C4-2B (cell line): ENCODE measurements at regions not wholly inside any gene's neighbourhood (a gene's known extent, or its start where the extent isn't known, plus 50 kb on each side); places are given as distances from the start of the nearest gene placed in this dataset.
"Not testable (repeated sequence)": the region's sequence is repeated elsewhere in the genome, so short reads cannot be mapped to it uniquely, and the experiment has no call there.

Experiments
- H3K27ac ChIP-seq: fragments of 450-650 bp; 2 replicates; pipeline ENCODE4 v1.5.1; 2017
- ZFX ChIP-seq: fragments of 450-650 bp; IDR thresholded peaks from 2 replicates; pipeline ENCODE4 v1.6.1; 2017
- TF ChIP-seq, protein P1 (sequence below): fragments of 450-650 bp; conservative IDR thresholded peaks from 2 replicates; pipeline ENCODE4 v1.5.1; 2017; ENCODE audit warnings: mild to moderate bottlenecking

DNA sequence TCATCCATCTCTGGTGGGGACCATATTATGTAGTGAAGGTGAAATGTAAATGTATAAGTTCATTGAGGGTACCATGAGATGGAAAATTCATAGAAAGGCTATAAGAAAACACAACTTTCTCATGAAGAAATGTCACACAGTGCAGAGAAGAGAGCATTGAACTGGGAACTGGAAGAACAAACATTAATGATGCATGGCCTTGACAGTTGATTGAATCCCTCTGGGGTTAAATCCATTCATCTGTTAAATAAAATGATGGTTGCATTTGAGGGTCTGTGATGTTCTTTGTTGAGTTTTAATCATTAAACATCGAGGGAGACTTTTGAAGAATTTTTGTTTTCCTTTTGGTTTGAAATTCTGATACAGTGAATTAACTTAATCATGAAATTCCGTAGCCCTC lies 1401.4 kb downstream of the FAM181B start:
- TF ChIP-seq, protein P1, sequence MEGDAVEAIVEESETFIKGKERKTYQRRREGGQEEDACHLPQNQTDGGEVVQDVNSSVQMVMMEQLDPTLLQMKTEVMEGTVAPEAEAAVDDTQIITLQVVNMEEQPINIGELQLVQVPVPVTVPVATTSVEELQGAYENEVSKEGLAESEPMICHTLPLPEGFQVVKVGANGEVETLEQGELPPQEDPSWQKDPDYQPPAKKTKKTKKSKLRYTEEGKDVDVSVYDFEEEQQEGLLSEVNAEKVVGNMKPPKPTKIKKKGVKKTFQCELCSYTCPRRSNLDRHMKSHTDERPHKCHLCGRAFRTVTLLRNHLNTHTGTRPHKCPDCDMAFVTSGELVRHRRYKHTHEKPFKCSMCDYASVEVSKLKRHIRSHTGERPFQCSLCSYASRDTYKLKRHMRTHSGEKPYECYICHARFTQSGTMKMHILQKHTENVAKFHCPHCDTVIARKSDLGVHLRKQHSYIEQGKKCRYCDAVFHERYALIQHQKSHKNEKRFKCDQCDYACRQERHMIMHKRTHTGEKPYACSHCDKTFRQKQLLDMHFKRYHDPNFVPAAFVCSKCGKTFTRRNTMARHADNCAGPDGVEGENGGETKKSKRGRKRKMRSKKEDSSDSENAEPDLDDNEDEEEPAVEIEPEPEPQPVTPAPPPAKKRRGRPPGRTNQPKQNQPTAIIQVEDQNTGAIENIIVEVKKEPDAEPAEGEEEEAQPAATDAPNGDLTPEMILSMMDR, result no peak
- TF ChIP-seq ZFX, result no peak

DNA sequence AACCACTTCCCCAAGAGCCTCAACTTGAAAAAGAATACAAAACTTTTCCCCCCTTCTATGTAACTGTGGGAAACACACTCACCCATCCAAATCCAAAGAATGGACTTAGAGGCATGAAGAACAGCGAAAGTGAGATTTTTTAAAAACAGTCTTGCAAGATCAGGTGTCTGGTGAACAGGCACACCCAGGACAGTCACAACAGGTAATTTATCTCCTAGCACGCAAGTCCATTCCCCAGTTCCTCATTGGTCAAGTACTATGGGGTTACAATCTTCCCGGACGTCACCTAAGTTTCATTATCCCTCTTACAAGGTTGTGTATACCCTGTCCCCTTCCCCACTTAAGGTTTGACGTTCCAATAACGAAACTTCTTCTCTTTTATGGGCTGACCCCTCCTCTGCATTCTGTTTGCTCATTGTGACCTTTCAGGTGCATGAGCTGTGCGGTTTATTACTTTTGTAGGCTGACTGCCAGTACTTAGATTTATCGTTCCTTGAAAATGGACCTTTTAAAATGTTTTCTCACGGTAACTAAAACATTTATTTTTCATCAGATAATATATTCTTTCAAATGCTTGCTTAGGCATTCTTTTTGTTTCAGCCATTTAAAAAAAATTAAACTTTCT lies 1401.9 kb downstream of the FAM181B start:
- no peak overlapping the region for H3K27ac ChIP-seq
- TF ChIP-seq, protein P1, result no peak
- TF ChIP-seq ZFX, result no peak

More for the DNA sequence above, 1401.4 kb downstream of the FAM181B start:
- no peak overlapping the region for H3K27ac ChIP-seq

DNA sequence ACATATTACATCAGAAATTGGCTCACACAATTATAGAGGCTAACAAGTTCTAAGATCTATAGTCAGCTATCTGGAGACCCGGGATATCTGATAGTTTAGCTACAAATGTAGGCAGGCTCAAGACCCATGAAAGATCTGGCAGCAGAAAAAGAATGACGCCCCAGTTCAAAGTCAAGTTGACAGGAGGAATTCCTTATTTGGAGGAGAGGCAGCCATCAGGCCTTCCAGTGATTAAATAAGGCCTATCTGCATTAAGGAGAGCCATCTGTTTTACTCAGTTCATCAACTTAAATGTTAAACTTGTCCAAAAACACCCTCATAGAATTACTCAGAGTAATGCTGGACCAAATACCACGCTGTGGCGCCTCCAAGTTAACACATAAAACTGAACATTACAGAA lies 1402.6 kb downstream of the FAM181B start:
- no peak overlapping the region for H3K27ac ChIP-seq
- no peak for TF ChIP-seq ZFX
- TF ChIP-seq, protein P1, result no peak

DNA sequence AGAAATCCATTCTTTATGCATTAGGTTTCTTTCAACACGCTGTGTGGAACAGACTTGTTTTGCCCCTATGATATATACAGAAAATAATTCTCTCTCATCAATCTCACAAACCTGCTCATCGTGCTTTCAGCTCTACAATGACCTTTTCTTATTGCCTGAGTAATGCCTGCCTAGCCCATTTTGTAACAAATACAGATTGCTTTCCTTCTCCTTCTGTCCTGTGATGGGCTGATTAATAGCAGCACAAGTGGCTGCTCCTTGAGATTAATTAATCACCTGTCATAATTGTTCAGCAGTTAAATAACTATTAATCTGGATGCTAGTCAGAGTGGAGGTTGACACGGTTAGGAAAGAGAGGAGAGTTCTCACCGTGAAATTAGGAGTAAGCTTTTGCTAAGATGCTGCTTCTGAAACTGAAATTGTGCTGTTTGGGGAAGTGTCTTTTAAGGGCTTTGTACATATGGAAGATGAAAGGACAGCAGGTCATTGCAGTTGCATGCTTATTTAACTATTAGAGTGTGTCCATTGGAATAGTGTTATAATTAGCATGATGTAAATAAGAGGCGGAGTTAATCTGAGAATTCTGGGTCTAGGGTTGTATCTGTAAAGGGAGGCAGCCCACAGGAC lies 1430.5 kb downstream of the FAM181B start:
- no peak for TF ChIP-seq ZFX
- TF ChIP-seq, protein P1, result no peak
- no peak overlapping the region for H3K27ac ChIP-seq

- no peak for TF ChIP-seq ZFX
- TF ChIP-seq, protein P1, result no peak
- H3K27ac ChIP-seq, result no peak overlapping the region
Measured at GRCh38 chr11:81301166-81301830, 1432.4 kb downstream of the FAM181B start.

DNA sequence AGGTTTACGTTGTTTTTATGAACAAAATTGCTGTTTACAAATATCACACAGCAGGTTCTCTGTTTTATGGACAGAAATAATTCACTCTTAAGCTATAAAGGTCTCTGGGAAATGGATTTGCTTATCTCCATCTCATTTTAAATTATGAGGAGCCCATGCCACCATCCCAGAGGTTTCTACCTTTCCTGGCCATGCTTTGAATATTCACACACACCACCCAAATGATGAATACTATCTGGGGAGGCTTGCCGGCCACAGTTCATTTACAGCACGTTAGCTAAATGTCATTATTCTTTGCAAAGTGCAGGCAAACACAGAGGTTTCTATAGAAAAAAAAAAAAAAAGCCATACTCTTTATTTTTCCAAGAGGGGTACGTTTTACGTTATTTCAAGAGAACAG lies 1446.7 kb downstream of the FAM181B start:
- no peak overlapping the region for H3K27ac ChIP-seq
- TF ChIP-seq, protein P1, result no peak
- no peak for TF ChIP-seq ZFX

DNA sequence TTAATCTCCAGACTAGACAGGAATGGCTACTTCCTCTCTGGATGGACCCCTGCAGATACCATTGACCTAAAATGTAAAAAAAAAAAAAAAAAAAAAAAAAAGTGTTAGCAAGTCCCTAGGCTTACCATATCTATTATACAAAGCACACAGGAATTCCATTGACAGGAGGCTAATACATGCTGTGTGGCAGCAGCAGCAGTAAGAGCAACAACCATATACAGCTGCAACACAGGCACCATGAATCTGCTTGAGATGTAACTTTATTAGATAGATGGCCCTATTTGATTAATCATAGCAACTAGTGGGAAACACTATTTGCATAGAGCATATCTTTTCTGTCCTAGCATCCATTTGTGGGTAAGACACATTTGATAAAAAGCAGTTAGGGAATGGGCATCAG lies 1447.1 kb downstream of the FAM181B start:
- H3K27ac ChIP-seq, result no peak overlapping the region
- TF ChIP-seq, protein P1, result no peak
- TF ChIP-seq ZFX, result no peak

GRCh38 chr11:81280228-81280627 lies 1453.4 kb downstream of the FAM181B start:
- H3K27ac ChIP-seq, result not testable (repeated sequence)
